Pancreas (tissue), 10 donors: ENCODE measurements at regions not wholly inside any gene's neighbourhood (a gene's known extent, or its start where the extent isn't known, plus 50 kb on each side); places are given as distances from the start of the nearest gene placed in this dataset.

ENCODE experiments used
- ATAC-seq, 4 donors: fragments of 200-7000 bp; cut with Tn5 transposase; one replicate each; pipeline versions ENCODE4 v1.8.0 to v1.9.1; 2020; ENCODE audit warnings: mild to moderate bottlenecking in 4 of 4, moderate library complexity in 4 of 4
- DNase-seq, 6 donors: peaks; one replicate each; pipeline ENCODE4 v3.0.0-alpha.2; 2020
- FAIRE-seq: peaks from 2 replicates; lab custom pipeline; 2012; peaks lifted over from hg19 to GRCh38; lab: Jason Lieb, UNC
- H3K27ac ChIP-seq, 4 donors: fragments of 200-600 bp; sonication (generic); 1 replicate in 3 of 4; 2 replicates in 1 of 4; pipeline versions ENCODE4 v1.5.0 to v1.8.0; 2020
- H3K27me3 ChIP-seq, 4 donors: fragments of 200-600 bp; one replicate each; pipeline ENCODE4 v1.8.0; 2021
- H3K36me3 ChIP-seq, 3 donors: fragments of 200-600 bp; sonication (generic) in 1 of 3; one replicate each; pipeline versions ENCODE4 v1.5.0 to v1.8.0; 2020 to 2021
- H3K4me1 ChIP-seq, 3 donors: fragments of 200-600 bp; one replicate each; pipeline ENCODE4 v1.8.0; 2021
- H3K4me3 ChIP-seq, 4 donors: fragments of 200-600 bp; sonication (generic) in 2 of 4; one replicate each; pipeline versions ENCODE4 v1.5.0 to v1.8.0; 2020 to 2021
- H3K9me3 ChIP-seq, 4 donors: fragments of 200-600 bp; one replicate each; pipeline ENCODE4 v1.8.0; 2021
- WGBS, 2 donors: extraction: QIAGEN DNeasy Blood & Tissue Kit; methylation state at CpG; one replicate each; pipeline ENCODE4 v1.1.7; 2013; 5-methylcytosine and 5-hydroxymethylcytosine counted together
- intact Hi-C, 3 donors: fragments of 100-400 bp; cut with DNase I; formaldehyde crosslinking; loops; one replicate each; pipeline versions ENCODE4 v1.11.1 to v1.14.2; 2022
- TF ChIP-seq, protein P1 (sequence below), 4 donors: fragments of 200-600 bp; sonication (generic) in 3 of 4; IDR thresholded peaks; one replicate each; pipeline versions ENCODE4 v1.5.0 to v1.8.0; 2021; ENCODE audit warnings: antibody characterized with exemption in 4 of 4
- donor health status: healthy with polysubstance abuse.
- donor health status: DM: no; HTN: no; CAD: no; lungs with moderate emphysema.
- donor health status: DM: no; HTN: no; CAD: no.
- donor health status: control.
- donor health status: control.
- donor health status: Bipolar disorder and iron deficiency.
- donor health status: DM: yes; HTN: yes; CAD: no.
- donor health status: DM: no; HTN: no; CAD: no.
- donor health status: DM: no; HTN: no; CAD: no.
- donor health status: DM: yes; HTN: yes; CAD: no.

DNA sequence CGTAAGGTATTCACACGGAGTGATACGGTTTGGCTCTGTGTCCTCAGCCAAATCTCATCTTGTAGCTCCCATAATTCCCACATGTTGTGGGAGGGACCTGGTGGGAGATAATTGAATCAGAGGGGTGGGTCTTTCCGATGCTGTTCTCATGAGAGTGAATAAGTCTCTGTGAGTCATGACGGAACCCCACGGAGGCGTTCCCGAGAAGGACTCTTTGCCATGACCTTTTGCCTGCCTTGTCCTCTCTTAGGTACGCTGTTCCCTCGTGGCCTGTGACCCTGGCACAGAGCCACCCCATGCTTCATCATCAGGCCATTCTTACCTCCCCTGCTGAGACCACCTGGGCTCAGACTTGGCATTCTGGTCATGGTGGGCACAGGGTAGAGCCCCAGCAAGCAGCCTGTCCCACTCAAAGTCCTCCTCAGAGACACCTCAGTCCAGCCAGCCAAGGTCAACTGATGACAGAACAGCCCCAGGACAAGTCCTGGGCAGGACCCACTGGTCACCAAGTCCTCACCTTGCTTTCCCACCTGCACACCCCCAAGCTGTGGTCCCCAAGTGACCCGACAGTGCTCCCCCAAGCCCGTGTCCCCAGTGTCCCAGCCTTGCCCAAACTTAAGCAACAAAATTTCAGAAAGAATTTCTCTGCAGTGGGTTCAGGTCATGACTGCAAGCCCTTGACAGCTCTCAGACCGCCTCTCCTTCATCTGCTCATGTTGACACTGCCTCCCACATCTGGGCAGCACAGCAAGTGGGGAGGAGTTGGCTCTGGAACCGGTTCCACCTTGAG, 158.4 kb downstream of the ACTL8 start:
- H3K4me3 ChIP-seq, result no peak overlapping the region
- intact Hi-C loops, result loop anchor here in 1 of 3 donors (10.0 kb wide), 1 partner anchor 259 kb away; no protein-coding TSS in a partner anchor

DNA sequence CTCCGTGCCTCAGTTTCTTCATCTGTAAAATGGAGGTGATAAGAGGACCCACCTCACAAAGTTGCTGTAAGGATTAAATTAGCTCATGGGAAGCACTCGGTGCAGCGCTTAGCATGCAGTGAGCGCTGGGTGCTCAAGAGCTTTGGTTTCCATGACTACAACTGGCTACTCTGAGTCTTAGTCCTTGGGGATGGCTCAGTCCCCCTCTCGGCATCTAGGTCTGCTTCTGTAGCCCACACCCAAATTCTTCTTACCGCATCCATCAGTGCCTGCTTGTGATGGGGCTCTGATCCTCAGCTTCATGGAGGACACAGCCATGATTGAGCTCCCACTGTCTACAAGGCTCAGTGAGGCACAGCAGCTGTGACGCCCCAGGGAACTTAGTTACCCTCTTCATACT, 159.0 kb downstream of the ACTL8 start:
- FAIRE-seq (no peak), ATAC-seq (no peak), DNase-seq (no peak)
- Histone ChIP-seq H3K36me3 (no peaks in the 10 kb centered on the region), H3K4me3 (no peak overlapping the region), H3K27ac (no peak overlapping the region), H3K27me3 (peaks cover 0 to 8% (median 2%) of the 10 kb centered on the region in 4 donors), H3K9me3 (no peaks in the 10 kb centered on the region), H3K4me1 (peaks cover 0 to 8% (median 4%) of the 10 kb centered on the region in 3 donors)
- TF ChIP-seq, protein P1, sequence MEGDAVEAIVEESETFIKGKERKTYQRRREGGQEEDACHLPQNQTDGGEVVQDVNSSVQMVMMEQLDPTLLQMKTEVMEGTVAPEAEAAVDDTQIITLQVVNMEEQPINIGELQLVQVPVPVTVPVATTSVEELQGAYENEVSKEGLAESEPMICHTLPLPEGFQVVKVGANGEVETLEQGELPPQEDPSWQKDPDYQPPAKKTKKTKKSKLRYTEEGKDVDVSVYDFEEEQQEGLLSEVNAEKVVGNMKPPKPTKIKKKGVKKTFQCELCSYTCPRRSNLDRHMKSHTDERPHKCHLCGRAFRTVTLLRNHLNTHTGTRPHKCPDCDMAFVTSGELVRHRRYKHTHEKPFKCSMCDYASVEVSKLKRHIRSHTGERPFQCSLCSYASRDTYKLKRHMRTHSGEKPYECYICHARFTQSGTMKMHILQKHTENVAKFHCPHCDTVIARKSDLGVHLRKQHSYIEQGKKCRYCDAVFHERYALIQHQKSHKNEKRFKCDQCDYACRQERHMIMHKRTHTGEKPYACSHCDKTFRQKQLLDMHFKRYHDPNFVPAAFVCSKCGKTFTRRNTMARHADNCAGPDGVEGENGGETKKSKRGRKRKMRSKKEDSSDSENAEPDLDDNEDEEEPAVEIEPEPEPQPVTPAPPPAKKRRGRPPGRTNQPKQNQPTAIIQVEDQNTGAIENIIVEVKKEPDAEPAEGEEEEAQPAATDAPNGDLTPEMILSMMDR (IDR thresholded peaks at IDR 0.05), result no peak
- 49 to 65% methylated on average over 7 of the region's 7 CpGs for WGBS, 2 donors
- intact Hi-C loops, result loop anchor here in 1 of 3 donors (10.0 kb wide), 1 partner anchor 259 kb away; no protein-coding TSS in a partner anchor

More for the DNA sequence above, 158.4 kb downstream of the ACTL8 start:
- FAIRE-seq, result no peak
- peaks cover 0 to 8% (median 4%) of the 10 kb centered on the region in 3 donors for H3K4me1 ChIP-seq
- 49 to 66% methylated on average over 14 of the region's 14 CpGs for WGBS, 2 donors
- H3K9me3 ChIP-seq, result no peaks in the 10 kb centered on the region
- no peak overlapping the region for H3K27ac ChIP-seq
- TF ChIP-seq, protein P1 (IDR thresholded peaks at IDR 0.05), result no peak
- ATAC-seq, result no peak
- no peak for DNase-seq
- H3K27me3 ChIP-seq, result peaks cover 0 to 8% (median 2%) of the 10 kb centered on the region in 4 donors
- no peaks in the 10 kb centered on the region for H3K36me3 ChIP-seq

DNA sequence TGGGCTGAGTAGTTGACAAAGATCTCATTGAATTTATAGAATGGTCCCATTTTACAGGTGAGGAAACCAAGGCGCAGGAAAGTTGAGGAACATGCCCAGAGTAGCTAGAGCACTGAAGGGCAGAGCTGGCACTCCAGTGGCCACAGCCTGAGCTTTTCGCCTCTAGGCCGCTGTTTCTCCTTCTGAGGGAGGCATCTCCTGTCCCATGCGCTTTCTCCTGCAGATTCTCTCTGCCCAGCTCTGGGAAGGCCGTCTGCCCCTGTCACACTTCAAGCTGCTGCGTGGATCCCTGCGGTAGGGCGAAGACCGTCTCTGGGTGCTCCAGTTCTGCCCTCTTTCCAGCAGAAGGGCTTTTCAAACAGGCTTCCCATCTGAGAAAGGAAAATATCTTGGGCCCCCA, 159.9 kb downstream of the ACTL8 start:
- WGBS, 2 donors, result 54 to 67% methylated on average over 9 of the region's 9 CpGs
- Histone ChIP-seq H3K27me3 (peaks cover 0 to 8% (median 2%) of the 10 kb centered on the region in 4 donors), H3K4me1 (peaks cover 0 to 8% (median 4%) of the 10 kb centered on the region in 3 donors), H3K27ac (no peak overlapping the region), H3K36me3 (no peaks in the 10 kb centered on the region), H3K4me3 (no peak overlapping the region), H3K9me3 (no peaks in the 10 kb centered on the region)
- DNase-seq (no peak), ATAC-seq (no peak), FAIRE-seq (no peak)
- intact Hi-C loops, result loop anchor here in 1 of 3 donors (10.0 kb wide), 1 partner anchor 260 kb away; no protein-coding TSS in a partner anchor
- TF ChIP-seq, protein P1 (IDR thresholded peaks at IDR 0.05), result no peak

DNA sequence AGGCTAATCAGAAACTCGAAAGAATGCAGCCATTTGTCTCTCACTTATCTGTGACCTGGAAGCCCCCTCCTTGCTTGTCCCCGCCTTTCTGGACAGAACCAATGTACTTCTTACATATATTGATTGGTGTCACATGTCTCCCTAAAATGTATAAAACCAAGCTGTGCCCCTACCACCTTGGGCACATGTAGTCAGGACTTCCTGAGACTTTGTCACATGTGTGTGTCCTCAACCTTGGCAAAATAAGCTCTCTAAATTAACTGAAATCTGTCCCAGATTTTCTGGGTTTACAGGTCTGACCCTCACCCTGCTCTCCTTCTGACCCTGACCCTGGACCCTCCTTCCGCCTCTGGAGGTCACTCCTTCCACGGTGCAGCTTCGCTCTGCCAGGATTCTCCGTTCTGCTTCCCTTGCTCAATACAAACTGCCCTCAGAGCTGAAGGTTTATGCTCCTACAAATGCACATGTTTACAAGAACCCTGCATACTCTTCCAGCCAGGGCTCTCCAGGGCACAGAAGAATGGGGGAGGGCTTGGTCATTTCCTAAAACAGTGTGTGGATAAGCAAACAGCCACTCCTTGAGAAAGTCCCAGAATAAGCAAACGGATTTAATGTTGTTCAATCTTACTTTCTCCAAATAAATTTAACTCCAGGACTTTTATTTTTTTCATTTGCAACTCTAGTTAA, 160.5 kb downstream of the ACTL8 start:
- intact Hi-C loops, result loop anchor here in 1 of 3 donors (10.0 kb wide), 1 partner anchor 261 kb away; no protein-coding TSS in a partner anchor
- H3K36me3 ChIP-seq, result no peaks in the 10 kb centered on the region
- H3K4me1 ChIP-seq, result peaks cover 0 to 8% (median 4%) of the 10 kb centered on the region in 3 donors
- FAIRE-seq (no peak), ATAC-seq (no peak), DNase-seq (no peak)
- WGBS, 2 donors, result 11 to 13% methylated on average over 7 of the region's 7 CpGs
- no peaks in the 10 kb centered on the region for H3K9me3 ChIP-seq
- no peak overlapping the region for H3K4me3 ChIP-seq
- TF ChIP-seq, protein P1 (IDR thresholded peaks at IDR 0.05), result no peak
- no peak overlapping the region for H3K27ac ChIP-seq
- peaks cover 0 to 4% (median 2%) of the 10 kb centered on the region in 4 donors for H3K27me3 ChIP-seq
